Neural cell (in vitro differentiated cells): ENCODE measurements at regions not wholly inside any gene's neighbourhood (a gene's known extent, or its start where the extent isn't known, plus 50 kb on each side); places are given as distances from the start of the nearest gene placed in this dataset.

Source experiments
- H2AFZ ChIP-seq: fragments of 200-600, 300-800 bp; sonication (generic), shearing (Covaris generic); 2 replicates; pipeline ENCODE4 v1.6.0; 2014; ENCODE audit warnings: low read depth, mild to moderate bottlenecking, antibody characterized with exemption, low read length, moderate library complexity
- H3F3A ChIP-seq: fragments of 200-600 bp; shearing (Covaris generic); 2 replicates; pipeline ENCODE4 v1.6.1; 2016; ENCODE audit warnings: mild to moderate bottlenecking, moderate library complexity, mixed read lengths, antibody characterized with exemption, low read length; ENCODE audit not compliant: insufficient read depth, poor library complexity, severe bottlenecking
- H3K27ac ChIP-seq: fragments of 200-600, 300-800 bp; sonication (generic), shearing (Covaris generic); 2 replicates; pipeline ENCODE4 v1.5.1; 2014; ENCODE audit warnings: mild to moderate bottlenecking, low read length, moderate library complexity
- H3K27me3 ChIP-seq: fragments of 300-800, 200-600 bp; sonication (generic), shearing (Covaris generic); 2 replicates; pipeline ENCODE4 v1.6.0; 2014; ENCODE audit warnings: mild to moderate bottlenecking, low read depth, low read length, moderate library complexity; ENCODE audit not compliant: insufficient read depth
- H3K36me3 ChIP-seq: fragments of 300-800, 200-600 bp; sonication (generic), shearing (Covaris generic); 2 replicates; pipeline ENCODE4 v1.5.1; 2014; ENCODE audit warnings: mild to moderate bottlenecking, antibody characterized with exemption, low read length, moderate library complexity; ENCODE audit not compliant: insufficient read depth
- H3K4me2 ChIP-seq: fragments of 300-800, 200-600 bp; sonication (generic), shearing (Covaris generic); 2 replicates; pipeline ENCODE4 v1.6.0; 2014; ENCODE audit warnings: mild to moderate bottlenecking, low read length
- H3K4me3 ChIP-seq: fragments of 300-800, 200-600 bp; sonication (generic), shearing (Covaris generic); 2 replicates; pipeline ENCODE4 v1.5.1; 2014; ENCODE audit warnings: mild to moderate bottlenecking, low read length, moderate library complexity
- H3K79me2 ChIP-seq: fragments of 200-600 bp; shearing (Covaris generic); replicated peaks from 2 replicates; pipeline ENCODE4 v1.6.0; 2014; ENCODE audit warnings: mild to moderate bottlenecking, low read length, moderate library complexity; ENCODE audit not compliant: insufficient read depth
- H3K9ac ChIP-seq: fragments of 300-800, 200-600 bp; sonication (generic), shearing (Covaris generic); 2 replicates; pipeline ENCODE4 v1.6.1; 2016; ENCODE audit warnings: mild to moderate bottlenecking, low read length, mixed read lengths
- H3K9me2 ChIP-seq: fragments of 200-600 bp; shearing (Covaris generic); 2 replicates; pipeline ENCODE4 v1.6.1; 2016; ENCODE audit warnings: mild to moderate bottlenecking, low read length, mixed read lengths; ENCODE audit not compliant: insufficient read depth
- H3K9me3 ChIP-seq: fragments of 200-600, 300-800 bp; sonication (generic), shearing (Covaris generic); 2 replicates; pipeline ENCODE4 v1.6.1; 2016; ENCODE audit warnings: mild to moderate bottlenecking, mixed run types, low read length, moderate library complexity, mixed read lengths
- H4K20me1 ChIP-seq: fragments of 200-600 bp; shearing (Covaris generic); 2 replicates; pipeline ENCODE4 v1.6.1; 2016; ENCODE audit warnings: mild to moderate bottlenecking, mixed run types; ENCODE audit not compliant: insufficient read depth
- EP300 ChIP-seq: fragments of 450-650 bp; conservative IDR thresholded peaks from 2 replicates; pipeline ENCODE4 v1.6.1; 2014; ENCODE audit warnings: antibody characterized with exemption, mild to moderate bottlenecking, moderate library complexity; ENCODE audit not compliant: poor library complexity, severe bottlenecking
- EZH2 ChIP-seq: fragments of 200-600, 300-800 bp; shearing (Covaris generic), sonication (generic); IDR thresholded peaks from 2 replicates; pipeline ENCODE4 v1.6.1; 2014; ENCODE audit warnings: antibody characterized with exemption, low read length, borderline replicate concordance, mild to moderate bottlenecking; ENCODE audit not compliant: insufficient read depth, poor library complexity, severe bottlenecking
- MXI1 ChIP-seq: fragments of 450-650 bp; conservative IDR thresholded peaks from 2 replicates; pipeline ENCODE4 v1.6.1; 2014; ENCODE audit warnings: antibody characterized with exemption, mild to moderate bottlenecking; ENCODE audit not compliant: poor library complexity, severe bottlenecking
- POLR2AphosphoS5 ChIP-seq: IDR thresholded peaks from 2 replicates; pipeline ENCODE4 v1.6.1; 2012
- RAD21 ChIP-seq: fragments of 450-650 bp; conservative IDR thresholded peaks from 2 replicates; pipeline ENCODE4 v1.6.1; 2014; ENCODE audit warnings: antibody characterized with exemption, mild to moderate bottlenecking, moderate library complexity
- SMC3 ChIP-seq: fragments of 450-650 bp; conservative IDR thresholded peaks from 2 replicates; pipeline ENCODE4 v1.6.1; 2014; ENCODE audit warnings: antibody characterized with exemption, mild to moderate bottlenecking, moderate library complexity; ENCODE audit not compliant: poor library complexity
- TAF1 ChIP-seq: IDR thresholded peaks from 2 replicates; pipeline ENCODE4 v1.6.1; 2012; ENCODE audit warnings: low read depth
- TF ChIP-seq, protein P1 (sequence below): IDR thresholded peaks from 2 replicates; pipeline ENCODE4 v1.6.1; 2012; ENCODE audit warnings: borderline replicate concordance
- TF ChIP-seq, protein P2 (sequence below): fragments of 450-650 bp; IDR thresholded peaks from 2 replicates; pipeline ENCODE4 v1.5.1; 2014; ENCODE audit warnings: antibody characterized with exemption, mild to moderate bottlenecking, moderate library complexity; ENCODE audit not compliant: poor library complexity, severe bottlenecking

DNA sequence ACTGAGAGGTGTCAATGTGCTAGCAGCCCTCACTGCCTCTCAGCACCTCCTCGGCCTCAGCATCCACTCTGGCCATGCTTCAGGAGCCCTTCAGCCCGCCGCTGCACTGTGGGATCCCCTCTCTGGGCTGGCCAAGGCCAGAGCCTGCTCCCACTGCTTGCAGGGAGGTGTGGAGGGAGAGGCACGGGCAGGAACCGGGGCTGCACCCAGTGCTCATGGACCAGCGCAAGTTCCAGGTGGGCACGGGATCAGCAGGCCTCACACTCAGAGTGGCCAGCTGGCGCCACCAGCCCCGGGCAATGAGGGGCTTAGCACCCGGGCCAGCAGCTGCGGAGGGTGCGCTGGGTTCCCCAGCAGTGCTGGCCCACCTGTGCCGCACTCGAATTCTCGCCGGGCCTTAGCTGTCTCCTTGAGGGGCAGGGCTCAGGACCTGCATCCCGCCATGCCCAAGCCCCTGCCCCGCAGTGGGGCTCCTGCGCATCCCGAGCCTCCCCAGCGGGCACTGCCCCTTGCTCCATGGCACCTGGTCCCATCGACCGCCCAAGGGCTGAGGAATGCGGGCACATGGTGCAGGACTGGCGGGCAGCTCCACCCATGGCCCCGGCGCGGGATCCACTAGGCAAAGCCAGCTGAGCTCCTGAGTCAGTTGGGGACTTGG is 80.4 kb upstream of the MANEA start:
- Histone ChIP-seq H3K9me2 (no peaks in the 10 kb centered on the region), H3K79me2 (no peaks in the 10 kb centered on the region), H3K9me3 (no peaks in the 10 kb centered on the region), H3K4me2 (no peak overlapping the region), H3K9ac (no peak overlapping the region), H3K4me3 (no peak overlapping the region), H3F3A (no peaks in the 10 kb centered on the region), H3K27ac (no peak overlapping the region), H4K20me1 (no peaks in the 10 kb centered on the region), H3K27me3 (no peaks in the 10 kb centered on the region), H3K36me3 (no peaks in the 10 kb centered on the region), H2AFZ (no peak overlapping the region)
- TF ChIP-seq, protein P1, sequence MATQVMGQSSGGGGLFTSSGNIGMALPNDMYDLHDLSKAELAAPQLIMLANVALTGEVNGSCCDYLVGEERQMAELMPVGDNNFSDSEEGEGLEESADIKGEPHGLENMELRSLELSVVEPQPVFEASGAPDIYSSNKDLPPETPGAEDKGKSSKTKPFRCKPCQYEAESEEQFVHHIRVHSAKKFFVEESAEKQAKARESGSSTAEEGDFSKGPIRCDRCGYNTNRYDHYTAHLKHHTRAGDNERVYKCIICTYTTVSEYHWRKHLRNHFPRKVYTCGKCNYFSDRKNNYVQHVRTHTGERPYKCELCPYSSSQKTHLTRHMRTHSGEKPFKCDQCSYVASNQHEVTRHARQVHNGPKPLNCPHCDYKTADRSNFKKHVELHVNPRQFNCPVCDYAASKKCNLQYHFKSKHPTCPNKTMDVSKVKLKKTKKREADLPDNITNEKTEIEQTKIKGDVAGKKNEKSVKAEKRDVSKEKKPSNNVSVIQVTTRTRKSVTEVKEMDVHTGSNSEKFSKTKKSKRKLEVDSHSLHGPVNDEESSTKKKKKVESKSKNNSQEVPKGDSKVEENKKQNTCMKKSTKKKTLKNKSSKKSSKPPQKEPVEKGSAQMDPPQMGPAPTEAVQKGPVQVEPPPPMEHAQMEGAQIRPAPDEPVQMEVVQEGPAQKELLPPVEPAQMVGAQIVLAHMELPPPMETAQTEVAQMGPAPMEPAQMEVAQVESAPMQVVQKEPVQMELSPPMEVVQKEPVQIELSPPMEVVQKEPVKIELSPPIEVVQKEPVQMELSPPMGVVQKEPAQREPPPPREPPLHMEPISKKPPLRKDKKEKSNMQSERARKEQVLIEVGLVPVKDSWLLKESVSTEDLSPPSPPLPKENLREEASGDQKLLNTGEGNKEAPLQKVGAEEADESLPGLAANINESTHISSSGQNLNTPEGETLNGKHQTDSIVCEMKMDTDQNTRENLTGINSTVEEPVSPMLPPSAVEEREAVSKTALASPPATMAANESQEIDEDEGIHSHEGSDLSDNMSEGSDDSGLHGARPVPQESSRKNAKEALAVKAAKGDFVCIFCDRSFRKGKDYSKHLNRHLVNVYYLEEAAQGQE, result no peak
- TF ChIP-seq, protein P2, sequence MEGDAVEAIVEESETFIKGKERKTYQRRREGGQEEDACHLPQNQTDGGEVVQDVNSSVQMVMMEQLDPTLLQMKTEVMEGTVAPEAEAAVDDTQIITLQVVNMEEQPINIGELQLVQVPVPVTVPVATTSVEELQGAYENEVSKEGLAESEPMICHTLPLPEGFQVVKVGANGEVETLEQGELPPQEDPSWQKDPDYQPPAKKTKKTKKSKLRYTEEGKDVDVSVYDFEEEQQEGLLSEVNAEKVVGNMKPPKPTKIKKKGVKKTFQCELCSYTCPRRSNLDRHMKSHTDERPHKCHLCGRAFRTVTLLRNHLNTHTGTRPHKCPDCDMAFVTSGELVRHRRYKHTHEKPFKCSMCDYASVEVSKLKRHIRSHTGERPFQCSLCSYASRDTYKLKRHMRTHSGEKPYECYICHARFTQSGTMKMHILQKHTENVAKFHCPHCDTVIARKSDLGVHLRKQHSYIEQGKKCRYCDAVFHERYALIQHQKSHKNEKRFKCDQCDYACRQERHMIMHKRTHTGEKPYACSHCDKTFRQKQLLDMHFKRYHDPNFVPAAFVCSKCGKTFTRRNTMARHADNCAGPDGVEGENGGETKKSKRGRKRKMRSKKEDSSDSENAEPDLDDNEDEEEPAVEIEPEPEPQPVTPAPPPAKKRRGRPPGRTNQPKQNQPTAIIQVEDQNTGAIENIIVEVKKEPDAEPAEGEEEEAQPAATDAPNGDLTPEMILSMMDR, result no peak
- TF ChIP-seq RAD21, result no peak
- TF ChIP-seq MXI1, result no peak
- TF ChIP-seq EP300, result no peak
- no peak for TF ChIP-seq POLR2AphosphoS5
- no peak for TF ChIP-seq SMC3
- no peak for TF ChIP-seq TAF1
- no peak for TF ChIP-seq EZH2

DNA sequence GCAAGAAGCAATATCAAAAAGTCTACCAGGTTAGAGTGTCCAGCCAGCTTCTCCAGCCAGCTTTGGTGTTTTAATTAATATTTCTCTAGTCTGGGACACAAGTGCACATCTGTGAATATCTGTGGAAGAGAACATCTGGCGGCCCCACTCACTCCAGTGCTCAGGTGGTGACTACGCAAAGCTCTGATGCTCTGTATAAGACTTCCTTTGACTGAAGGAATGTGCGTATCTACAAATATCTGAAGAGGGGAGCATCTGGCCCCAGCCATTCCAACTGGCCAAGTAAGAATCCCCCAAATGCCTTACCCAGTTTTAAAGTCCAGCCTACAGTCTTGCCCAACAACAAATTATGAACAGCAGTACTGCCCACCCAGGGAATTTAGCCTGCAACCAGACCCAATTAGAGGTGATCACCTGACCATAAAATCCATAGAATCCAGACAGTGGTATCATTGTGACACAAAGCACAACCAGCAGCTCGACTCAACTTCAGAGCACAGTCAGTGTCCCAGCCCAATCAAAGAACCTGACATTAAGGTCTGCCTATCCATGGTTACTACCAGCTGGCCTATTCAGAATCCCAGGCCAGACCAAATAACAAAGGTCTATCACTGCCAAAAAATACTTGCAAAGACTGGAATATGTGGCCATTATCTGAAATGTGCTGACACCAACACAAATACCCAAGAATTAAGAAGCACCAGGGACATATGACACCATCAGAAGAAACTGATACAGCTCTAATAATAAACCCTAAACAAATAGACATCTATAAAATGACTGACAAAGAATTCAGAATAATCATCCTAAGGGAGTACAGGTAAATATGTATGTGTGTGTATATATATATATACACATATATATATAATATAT is 76.1 kb upstream of the MANEA start:
- no peaks in the 10 kb centered on the region for H3K36me3 ChIP-seq
- no peak overlapping the region for H3K9ac ChIP-seq
- H3F3A ChIP-seq, result no peaks in the 10 kb centered on the region
- no peaks in the 10 kb centered on the region for H3K9me3 ChIP-seq
- H3K79me2 ChIP-seq, result no peaks in the 10 kb centered on the region
- H3K27ac ChIP-seq, result no peak overlapping the region
- no peak overlapping the region for H3K4me2 ChIP-seq
- no peak overlapping the region for H2AFZ ChIP-seq
- H3K4me3 ChIP-seq, result no peak overlapping the region
- no peak for TF ChIP-seq SMC3
- TF ChIP-seq, protein P2, result no peak
- TF ChIP-seq EP300, result no peak
- no peak for TF ChIP-seq POLR2AphosphoS5
- no peak for TF ChIP-seq TAF1
- TF ChIP-seq, protein P1, result no peak
- TF ChIP-seq RAD21, result no peak
- TF ChIP-seq EZH2, result no peak
- no peak for TF ChIP-seq MXI1
- no peaks in the 10 kb centered on the region for H3K9me2 ChIP-seq
- H3K27me3 ChIP-seq, result no peaks in the 10 kb centered on the region
- H4K20me1 ChIP-seq, result no peaks in the 10 kb centered on the region
